ENCODE measurements at regions not wholly inside any gene's neighbourhood (a gene's known extent, or its start where the extent isn't known, plus 50 kb on each side); places are given as distances from the start of the nearest gene placed in this dataset.

GRCh38 chr3:168338161-168338560 lies 242.4 kb upstream of the GOLIM4 start (continued):
- TF ChIP-seq NFAT5 (CRISPR knock-in tag; IDR thresholded peaks at IDR 0.05) (no peak), ARNTL (CRISPR knock-in tag; IDR thresholded peaks at IDR 0.05) (no peak), SNAPC4 (CRISPR knock-in tag; IDR thresholded peaks at IDR 0.05) (no peak), SRSF1 (optimal IDR thresholded peaks at IDR 0.05; ENCODE audit: low read depth, low read length) (no peak), ZNF530 (CRISPR knock-in tag; IDR thresholded peaks at IDR 0.05; ENCODE audit: low read depth) (no peak), ZBTB38 (CRISPR knock-in tag; IDR thresholded peaks at IDR 0.05) (no peak), ZNF17 (CRISPR knock-in tag; IDR thresholded peaks at IDR 0.05) (no peak), LCORL (IDR thresholded peaks at IDR 0.05) (no peak), LCORL (CRISPR knock-in tag; IDR thresholded peaks at IDR 0.05) (no peak), ZNF225 (CRISPR knock-in tag; IDR thresholded peaks at IDR 0.05) (no peak), KAT8 (CRISPR knock-in tag; IDR thresholded peaks at IDR 0.05) (no peak)
- TF ChIP-seq, protein P1, sequence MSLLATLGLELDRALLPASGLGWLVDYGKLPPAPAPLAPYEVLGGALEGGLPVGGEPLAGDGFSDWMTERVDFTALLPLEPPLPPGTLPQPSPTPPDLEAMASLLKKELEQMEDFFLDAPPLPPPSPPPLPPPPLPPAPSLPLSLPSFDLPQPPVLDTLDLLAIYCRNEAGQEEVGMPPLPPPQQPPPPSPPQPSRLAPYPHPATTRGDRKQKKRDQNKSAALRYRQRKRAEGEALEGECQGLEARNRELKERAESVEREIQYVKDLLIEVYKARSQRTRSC (CRISPR knock-in tag; IDR thresholded peaks at IDR 0.05; ENCODE audit: low read depth), result no peak
